Transverse colon (tissue), 4 donors: ENCODE measurements at regions not wholly inside any gene's neighbourhood (a gene's known extent, or its start where the extent isn't known, plus 50 kb on each side); places are given as distances from the start of the nearest gene placed in this dataset.

Source experiments
- DNase-seq: peaks from one replicate; pipeline ENCODE4 v3.0.0-alpha.2; 2019
- H3K27ac ChIP-seq, 4 donors: fragments of 200-600 bp; sonication (generic); 2 replicates each; pipeline ENCODE4 v1.5.1; 2016 to 2018; ENCODE audit warnings: inconsistent platforms in 4 of 4
- H3K27me3 ChIP-seq: fragments of 200-600 bp; sonication (generic); 2 replicates; pipeline ENCODE4 v1.5.1; 2017; ENCODE audit warnings: inconsistent platforms
- H3K36me3 ChIP-seq, 4 donors: fragments of 200-600 bp; sonication (generic); 2 replicates each; pipeline ENCODE4 v1.5.1; 2017 to 2019; ENCODE audit warnings: inconsistent platforms in 4 of 4
- H3K4me1 ChIP-seq, 4 donors: fragments of 200-600 bp; sonication (generic); 2 replicates each; pipeline ENCODE4 v1.5.1; 2017 to 2020; ENCODE audit warnings: inconsistent platforms in 4 of 4
- H3K4me3 ChIP-seq, 4 donors: fragments of 200-600 bp; sonication (generic); 1 replicate in 1 of 4; 2 replicates in 3 of 4; pipeline versions ENCODE4 v1.5.1 to v1.6.1; 2017 to 2019; ENCODE audit warnings: inconsistent platforms in 4 of 4
- H3K9me3 ChIP-seq, 2 donors: fragments of 200-600 bp; sonication (generic); 2 replicates each; pipeline ENCODE4 v1.5.1; 2017 to 2019; ENCODE audit warnings: inconsistent platforms in 2 of 2
- EP300 ChIP-seq: sonication (generic); formaldehyde crosslinking; IDR thresholded peaks from one replicate; pipeline ENCODE4 v1.6.1; 2017; ENCODE audit warnings: antibody characterized with exemption, low read depth
- POLR2A ChIP-seq: fragments of 450-650 bp; IDR thresholded peaks from one replicate; pipeline ENCODE4 v1.6.1; 2016; ENCODE audit warnings: antibody characterized with exemption, mild to moderate bottlenecking, moderate library complexity
- POLR2AphosphoS5 ChIP-seq, 3 donors: sonication (generic); formaldehyde crosslinking; IDR thresholded peaks; one replicate each; pipeline ENCODE4 v1.6.1; 2016; ENCODE audit warnings: antibody characterized with exemption in 3 of 3
- WGBS, 2 donors: methylation state at CpG; one replicate each; pipeline ENCODE4 v1.1.5; 2018; ENCODE audit warnings: low coverage in 1 of 2; 5-methylcytosine and 5-hydroxymethylcytosine counted together
- in situ Hi-C, 4 donors: fragments of 200-750 bp; cut with MboI; loops; one replicate each; pipeline versions ENCODE4 v1.15.0 to v1.15.1; 2017; ENCODE audit warnings: low sequenced_read_pairs in 3 of 4, low pct_ligation_motif_present in 1 of 4, low pct_unique_long_range_greater_than_20kb in 1 of 4
- intact Hi-C: fragments of 100-400 bp; cut with DNase I; formaldehyde crosslinking; loops from one replicate; pipeline ENCODE4 v1.15.1; 2023; ENCODE audit warnings: low total_unique reads
- TF ChIP-seq, protein P1 (sequence below), 5 experiments: fragments of 200-600 bp in 3 of 5; fragments of 450-650 bp in 2 of 5; sonication (generic) in 3 of 5; IDR thresholded peaks; 1 replicate in 2 of 5; 2 replicates in 3 of 5; pipeline ENCODE4 v1.5.1; 2016 to 2017; ENCODE audit warnings: antibody characterized with exemption in 5 of 5, inconsistent platforms in 3 of 5, mild to moderate bottlenecking in 2 of 5, moderate library complexity in 1 of 5

DNA sequence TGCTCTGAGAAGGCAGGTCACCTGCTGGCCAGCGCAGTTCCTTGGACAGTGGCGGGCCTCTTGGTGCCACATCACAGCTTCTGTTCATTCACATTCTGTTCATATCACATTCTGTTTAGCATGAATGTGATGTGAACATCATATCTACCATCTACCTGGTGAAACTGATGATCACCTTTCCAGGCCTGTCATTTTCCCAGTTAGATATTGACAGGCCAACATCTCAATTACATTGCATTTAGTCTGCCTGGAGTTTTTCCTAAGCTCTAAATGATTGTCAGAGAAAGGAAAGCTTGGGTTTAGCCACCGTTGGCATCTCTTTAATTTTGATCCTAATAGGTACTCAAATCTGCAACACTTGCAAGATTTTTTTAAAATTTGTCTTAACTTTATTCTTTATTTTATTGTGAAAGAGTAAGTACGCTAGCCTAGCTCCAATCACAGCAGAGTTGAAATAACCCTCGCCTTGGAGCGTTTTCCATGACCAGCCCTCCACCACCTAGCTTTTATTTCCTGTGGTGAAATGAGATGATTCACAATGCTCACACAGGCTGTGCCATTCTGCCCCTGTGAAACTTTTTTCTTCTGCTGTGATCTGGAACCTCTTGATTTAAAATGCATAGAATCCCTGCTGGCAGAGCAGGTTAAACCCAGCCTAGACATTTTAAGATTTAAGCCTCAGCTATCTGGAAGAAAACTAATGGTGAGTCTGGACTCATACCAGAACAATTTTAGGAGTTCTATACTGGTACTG lies 225.0 kb downstream of the ESM1 start:
- H3K9me3 ChIP-seq = no peaks in the 10 kb centered on the region
- intact Hi-C loops (no loop called here), in situ Hi-C loops (no loop called here)
- DNase-seq = no peak
- 90 to 91% methylated on average over 3 to 6 of the region's 6 CpGs for WGBS, 2 donors
- H3K4me1 ChIP-seq = no peaks in the 10 kb centered on the region
- H3K27ac ChIP-seq = no peak overlapping the region
- H3K36me3 ChIP-seq = no peaks in the 10 kb centered on the region
- no peak overlapping the region for H3K4me3 ChIP-seq
- TF ChIP-seq EP300 (no peak), POLR2AphosphoS5 (IDR thresholded peaks at IDR 0.05) (no peak), POLR2A (no peak)
- TF ChIP-seq, protein P1, sequence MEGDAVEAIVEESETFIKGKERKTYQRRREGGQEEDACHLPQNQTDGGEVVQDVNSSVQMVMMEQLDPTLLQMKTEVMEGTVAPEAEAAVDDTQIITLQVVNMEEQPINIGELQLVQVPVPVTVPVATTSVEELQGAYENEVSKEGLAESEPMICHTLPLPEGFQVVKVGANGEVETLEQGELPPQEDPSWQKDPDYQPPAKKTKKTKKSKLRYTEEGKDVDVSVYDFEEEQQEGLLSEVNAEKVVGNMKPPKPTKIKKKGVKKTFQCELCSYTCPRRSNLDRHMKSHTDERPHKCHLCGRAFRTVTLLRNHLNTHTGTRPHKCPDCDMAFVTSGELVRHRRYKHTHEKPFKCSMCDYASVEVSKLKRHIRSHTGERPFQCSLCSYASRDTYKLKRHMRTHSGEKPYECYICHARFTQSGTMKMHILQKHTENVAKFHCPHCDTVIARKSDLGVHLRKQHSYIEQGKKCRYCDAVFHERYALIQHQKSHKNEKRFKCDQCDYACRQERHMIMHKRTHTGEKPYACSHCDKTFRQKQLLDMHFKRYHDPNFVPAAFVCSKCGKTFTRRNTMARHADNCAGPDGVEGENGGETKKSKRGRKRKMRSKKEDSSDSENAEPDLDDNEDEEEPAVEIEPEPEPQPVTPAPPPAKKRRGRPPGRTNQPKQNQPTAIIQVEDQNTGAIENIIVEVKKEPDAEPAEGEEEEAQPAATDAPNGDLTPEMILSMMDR (IDR thresholded peaks at IDR 0.05) = no peak
- H3K27me3 ChIP-seq = no peaks in the 10 kb centered on the region

DNA sequence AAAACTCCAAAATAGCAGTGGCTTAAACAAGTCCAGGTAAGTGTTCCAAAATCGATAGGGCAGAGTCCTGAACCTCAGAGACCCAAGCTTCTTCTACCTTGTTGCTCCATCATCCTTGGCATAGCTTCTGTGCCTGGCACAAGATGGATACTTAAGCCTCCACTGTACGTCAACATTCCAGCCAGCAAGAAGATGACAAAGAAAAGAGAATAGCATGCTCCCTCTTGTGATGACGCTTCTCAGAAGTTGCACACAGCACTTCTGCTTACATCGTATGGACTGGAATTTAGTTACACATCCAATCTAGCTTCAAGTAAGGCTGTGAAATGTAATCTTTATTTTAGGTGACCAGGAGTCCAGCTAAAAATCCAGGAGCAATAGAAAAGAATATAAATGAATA lies 227.4 kb downstream of the ESM1 start:
- no peak for DNase-seq

DNA sequence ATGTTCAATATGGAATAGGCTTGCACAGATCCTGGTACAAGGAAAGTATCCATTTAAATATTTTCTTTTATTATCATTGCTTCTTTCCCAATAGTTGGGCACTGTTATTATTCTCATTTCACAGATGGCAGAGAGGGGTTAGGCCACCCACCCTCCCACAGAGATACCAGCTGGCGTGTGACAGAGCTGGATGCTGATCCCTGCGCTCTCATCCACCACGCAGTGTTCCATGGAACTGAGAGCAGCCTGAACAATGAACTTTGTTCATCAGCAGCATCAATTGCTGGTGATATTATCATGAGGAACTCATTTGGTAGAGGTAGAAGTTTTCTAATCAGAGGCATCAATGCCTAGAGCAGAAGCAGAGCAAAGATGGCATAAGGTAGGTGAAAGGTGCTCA lies 227.9 kb downstream of the ESM1 start:
- intact Hi-C loops = no loop called here
- no peak overlapping the region for H3K27ac ChIP-seq
- peaks cover 0 to 3% (median 0%) of the 10 kb centered on the region in 4 donors for H3K4me1 ChIP-seq
- in situ Hi-C loops = no loop called here
- H3K27me3 ChIP-seq = no peaks in the 10 kb centered on the region
- no peak overlapping the region for H3K4me3 ChIP-seq
- 96% methylated on average over 3 of the region's 3 CpGs; no CpG with 5 or more reads in 1 of the 2 donors for WGBS, 2 donors
- no peaks in the 10 kb centered on the region for H3K9me3 ChIP-seq
- no peak for DNase-seq
- H3K36me3 ChIP-seq = no peaks in the 10 kb centered on the region
- no peak for TF ChIP-seq POLR2A
- TF ChIP-seq POLR2AphosphoS5 (IDR thresholded peaks at IDR 0.05) = no peak
- TF ChIP-seq, protein P1 (IDR thresholded peaks at IDR 0.05) = no peak
- no peak for TF ChIP-seq EP300

More for the DNA sequence above, 227.4 kb downstream of the ESM1 start:
- in situ Hi-C loops (no loop called here), intact Hi-C loops (no loop called here)
- H3K27me3 ChIP-seq = no peaks in the 10 kb centered on the region
- no peaks in the 10 kb centered on the region for H3K9me3 ChIP-seq
- TF ChIP-seq, protein P1 (IDR thresholded peaks at IDR 0.05) = no peak
- TF ChIP-seq POLR2AphosphoS5 (IDR thresholded peaks at IDR 0.05) (peak in 2 of 3 donors; percentile 51 to 63), EP300 (peak; percentile 68)
- H3K4me3 ChIP-seq = no peak overlapping the region
- no peak overlapping the region for H3K27ac ChIP-seq
- 58 to 70% methylated on average over 4 of the region's 4 CpGs for WGBS, 2 donors
- H3K36me3 ChIP-seq = no peaks in the 10 kb centered on the region
- H3K4me1 ChIP-seq = peaks cover 0 to 3% (median 0%) of the 10 kb centered on the region in 4 donors

GRCh38 chr5:54756796-54757402 lies 228.5 kb downstream of the ESM1 start:
- Histone ChIP-seq H3K4me1 (peaks cover 0 to 3% (median 0%) of the 10 kb centered on the region in 4 donors), H3K4me3 (no peak overlapping the region), H3K27me3 (no peaks in the 10 kb centered on the region), H3K27ac (no peak overlapping the region), H3K36me3 (no peaks in the 10 kb centered on the region), H3K9me3 (no peaks in the 10 kb centered on the region)
- intact Hi-C loops = no loop called here
- in situ Hi-C loops = no loop called here
- no peak for DNase-seq
- WGBS, 2 donors = 67 to 88% methylated on average over 1 of the region's 1 CpG
- TF ChIP-seq, protein P1 (IDR thresholded peaks at IDR 0.05) = no peak
- TF ChIP-seq POLR2AphosphoS5 (IDR thresholded peaks at IDR 0.05) (no peak), POLR2A (no peak), EP300 (no peak)
